Fibroblast of skin of abdomen (primary cell): ENCODE measurements at regions not wholly inside any gene's neighbourhood (a gene's known extent, or its start where the extent isn't known, plus 50 kb on each side); places are given as distances from the start of the nearest gene placed in this dataset.

Experiments used
- DNase-seq: peaks from one replicate; pipeline ENCODE4 v3.0.0-alpha.2; 2013

GRCh38 chrX:26070882-26071281, 67.3 kb upstream of the MAGEB18 start:
- no peak for DNase-seq

- DNase-seq = no peak
Measured at GRCh38 chrX:26071618-26072017, 66.5 kb upstream of the MAGEB18 start.

DNA sequence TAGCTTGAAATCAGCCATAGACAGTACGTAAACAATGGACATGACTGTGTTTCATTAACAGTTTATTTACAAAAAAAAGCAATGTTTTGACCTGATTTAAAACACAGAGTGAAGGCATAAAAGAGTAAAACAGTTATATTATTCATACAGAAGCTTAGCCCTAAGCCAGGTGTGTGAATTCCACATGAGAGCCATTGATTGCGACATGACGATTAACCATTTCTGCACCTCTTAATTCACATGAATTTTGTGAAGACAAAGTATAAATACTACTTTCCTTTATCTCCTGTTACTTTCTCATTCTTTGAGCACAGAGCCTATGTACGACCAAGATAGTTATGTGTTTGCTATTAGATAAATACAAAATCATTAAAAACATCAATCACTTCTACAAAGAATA, 55.0 kb upstream of the MAGEB18 start:
- DNase-seq = no peak
